Keratinocyte (primary cell): ENCODE measurements at regions not wholly inside any gene's neighbourhood (a gene's known extent, or its start where the extent isn't known, plus 50 kb on each side); places are given as distances from the start of the nearest gene placed in this dataset.

Source experiments
- DNase-seq: peaks from one replicate; pipeline ENCODE4 v3.0.0-alpha.2; 2011; ENCODE audit warnings: low read depth, missing footprints, low spot score
- FAIRE-seq: peaks from 2 replicates; lab custom pipeline; 2011; peaks lifted over from hg19 to GRCh38; lab: Jason Lieb, UNC
- H2AFZ ChIP-seq: 2 replicates; pipeline ENCODE4 v1.6.0; 2012; ENCODE audit warnings: low read length, control low read depth, inconsistent platforms; ENCODE audit not compliant: control insufficient read depth
- H3K27ac ChIP-seq: 2 replicates; pipeline ENCODE4 v1.5.1; 2011; ENCODE audit warnings: low read length; ENCODE audit not compliant: control insufficient read depth, insufficient read depth
- H3K27me3 ChIP-seq: 3 replicates; pipeline ENCODE4 v1.6.0; 2011; ENCODE audit warnings: low read length; ENCODE audit not compliant: control insufficient read depth, insufficient read depth; ENCODE audit errors: extremely low read depth
- H3K36me3 ChIP-seq, 2 experiments: 2 replicates in 1 of 2; 3 replicates in 1 of 2; pipeline ENCODE4 v1.5.1; 2011; ENCODE audit warnings: low read length in 2 of 2, mild to moderate bottlenecking in 1 of 2; ENCODE audit not compliant: control insufficient read depth in 2 of 2, insufficient read depth in 2 of 2; ENCODE audit errors: extremely low read depth in 1 of 2
- H3K4me1 ChIP-seq: 3 replicates; pipeline ENCODE4 v1.5.1; 2011; ENCODE audit warnings: low read length; ENCODE audit not compliant: control insufficient read depth, insufficient read depth; ENCODE audit errors: extremely low read depth
- H3K4me2 ChIP-seq: 3 replicates; pipeline ENCODE4 v1.6.0; 2011; ENCODE audit warnings: low read depth, low read length; ENCODE audit not compliant: control insufficient read depth, insufficient read depth; ENCODE audit errors: extremely low read depth
- H3K4me3 ChIP-seq, 3 experiments: fragments of 200-600 bp in 1 of 3; sonication (generic) in 1 of 3; 2 replicates in 2 of 3; 3 replicates in 1 of 3; pipeline ENCODE4 v1.5.1; 2011 to 2016; ENCODE audit warnings: low read length in 3 of 3, mild to moderate bottlenecking in 3 of 3, control low read depth in 2 of 3, inconsistent platforms in 1 of 3, low read depth in 1 of 3, mixed read lengths in 1 of 3, mixed run types in 1 of 3, moderate library complexity in 1 of 3; ENCODE audit not compliant: control insufficient read depth in 2 of 3, insufficient read depth in 2 of 3; ENCODE audit errors: extremely low read depth in 1 of 3
- H3K79me2 ChIP-seq: 2 replicates; pipeline ENCODE4 v1.6.0; 2012; ENCODE audit warnings: low read length; ENCODE audit not compliant: control insufficient read depth, insufficient read depth
- H3K9ac ChIP-seq: 3 replicates; pipeline ENCODE4 v1.6.0; 2011; ENCODE audit warnings: low read length; ENCODE audit not compliant: control insufficient read depth, insufficient read depth; ENCODE audit errors: extremely low read depth
- H3K9me1 ChIP-seq: 3 replicates; pipeline ENCODE4 v1.6.0; 2011; ENCODE audit warnings: low read length; ENCODE audit not compliant: control insufficient read depth, insufficient read depth; ENCODE audit errors: extremely low read depth
- H3K9me3 ChIP-seq: 2 replicates; pipeline ENCODE4 v1.5.1; 2012; ENCODE audit warnings: low read depth, low read length; ENCODE audit not compliant: control insufficient read depth
- H4K20me1 ChIP-seq: 3 replicates; pipeline ENCODE4 v1.6.0; 2011; ENCODE audit warnings: low read length; ENCODE audit not compliant: control insufficient read depth, insufficient read depth; ENCODE audit errors: extremely low read depth
- CTCF ChIP-seq, 3 experiments: IDR thresholded peaks in 1 of 3; conservative IDR thresholded peaks in 1 of 3; optimal IDR thresholded peaks in 1 of 3; 2 replicates in 2 of 3; 3 replicates in 1 of 3; pipeline versions ENCODE3 to v1.5.1; 2011; ENCODE audit warnings: low read length in 3 of 3, mild to moderate bottlenecking in 3 of 3, moderate library complexity in 2 of 3, control low read depth in 1 of 3, inconsistent platforms in 1 of 3; ENCODE audit not compliant: insufficient read depth in 2 of 3; ENCODE audit errors: extremely low read depth in 1 of 3
- EZH2 ChIP-seq: IDR thresholded peaks from one replicate; pipeline ENCODE4 v1.6.1; 2012; ENCODE audit warnings: inconsistent platforms, mild to moderate bottlenecking, low read length, moderate library complexity
- dilution Hi-C: fragments of 300-500 bp; cut with MboI; formaldehyde crosslinking; loops from one replicate; pipeline ENCODE4 v1.7.0; 2020; ENCODE audit warnings: low sequenced_read_pairs; ENCODE audit not compliant: extremely low pct_ligation_motif_present

- H3K9me1 ChIP-seq, result no peaks in the 10 kb centered on the region
- H3K36me3 ChIP-seq, result no peaks in the 10 kb centered on the region
- no peak overlapping the region for H2AFZ ChIP-seq
- H4K20me1 ChIP-seq, result no peaks in the 10 kb centered on the region
- no peaks in the 10 kb centered on the region for H3K79me2 ChIP-seq
- no peaks in the 10 kb centered on the region for H3K27me3 ChIP-seq
- dilution Hi-C loops, result no loop called here
- no peak for TF ChIP-seq CTCF (optimal IDR thresholded peaks at IDR 0.05 in 1 of 3, IDR thresholded peaks at IDR 0.05 in 1 of 3, conservative IDR thresholded peaks at IDR 0.05 in 1 of 3; ENCODE audit: extremely low read depth in 1 of 3, insufficient read depth in 2 of 3, low read length in 3 of 3)
- TF ChIP-seq EZH2, result no peak
- no peak for FAIRE-seq
- no peak overlapping the region for H3K9ac ChIP-seq
- H3K9me3 ChIP-seq, result no peaks in the 10 kb centered on the region
- DNase-seq, result no peak
- H3K4me3 ChIP-seq, result no peak overlapping the region
- H3K4me2 ChIP-seq, result no peak overlapping the region
- no peak overlapping the region for H3K27ac ChIP-seq
- no peaks in the 10 kb centered on the region for H3K4me1 ChIP-seq
Observed at GRCh38 chr5:92927291-92927778, 653.7 kb downstream of the NR2F1-AS1 start.

- dilution Hi-C loops, result no loop called here
- H3K27me3 ChIP-seq, result no peaks in the 10 kb centered on the region
- H3K36me3 ChIP-seq, result no peaks in the 10 kb centered on the region
- H3K4me1 ChIP-seq, result no peaks in the 10 kb centered on the region
- TF ChIP-seq CTCF (optimal IDR thresholded peaks at IDR 0.05 in 1 of 3, IDR thresholded peaks at IDR 0.05 in 1 of 3, conservative IDR thresholded peaks at IDR 0.05 in 1 of 3; ENCODE audit: extremely low read depth in 1 of 3, insufficient read depth in 2 of 3, low read length in 3 of 3) (no peak), EZH2 (no peak)
- no peak overlapping the region for H2AFZ ChIP-seq
- H3K4me3 ChIP-seq, result no peak overlapping the region
- H3K9me1 ChIP-seq, result no peaks in the 10 kb centered on the region
- H3K9me3 ChIP-seq, result no peaks in the 10 kb centered on the region
- FAIRE-seq (no peak), DNase-seq (no peak)
- H3K9ac ChIP-seq, result no peak overlapping the region
- H4K20me1 ChIP-seq, result no peaks in the 10 kb centered on the region
- H3K4me2 ChIP-seq, result no peak overlapping the region
- no peaks in the 10 kb centered on the region for H3K79me2 ChIP-seq
- no peak overlapping the region for H3K27ac ChIP-seq
Observed at GRCh38 chr5:92923885-92924284, 657.1 kb downstream of the NR2F1-AS1 start.
